CD4-positive, alpha-beta T cell treated with Interleukin-6 for 4 hours (primary cell): ENCODE measurements at regions not wholly inside any gene's neighbourhood (a gene's known extent, or its start where the extent isn't known, plus 50 kb on each side); places are given as distances from the start of the nearest gene placed in this dataset.

Experiments used
- DNase-seq: peaks from one replicate; pipeline ENCODE4 v3.0.0-alpha.2; 2020; ENCODE audit warnings: mixed read lengths

DNA sequence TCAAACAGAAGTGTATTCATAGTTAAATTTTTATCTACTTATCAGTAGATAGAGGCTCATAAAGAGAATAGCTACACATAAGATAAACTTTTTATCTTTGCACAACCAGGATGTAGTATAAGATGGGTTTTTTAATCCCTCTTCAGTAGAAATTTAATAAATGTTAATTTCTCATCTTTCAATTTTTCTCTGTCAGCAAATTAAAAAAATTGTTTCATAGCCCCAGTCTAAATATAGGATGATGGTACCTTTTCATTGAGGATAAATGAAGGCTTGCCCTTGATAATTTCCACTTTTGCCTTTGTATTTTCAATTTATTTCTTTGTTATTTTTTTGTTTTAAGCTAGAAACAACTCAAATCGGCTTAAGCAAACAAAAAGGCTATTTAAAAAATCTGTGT, 251.2 kb upstream of the NOX3 start:
- no peak for DNase-seq

DNA sequence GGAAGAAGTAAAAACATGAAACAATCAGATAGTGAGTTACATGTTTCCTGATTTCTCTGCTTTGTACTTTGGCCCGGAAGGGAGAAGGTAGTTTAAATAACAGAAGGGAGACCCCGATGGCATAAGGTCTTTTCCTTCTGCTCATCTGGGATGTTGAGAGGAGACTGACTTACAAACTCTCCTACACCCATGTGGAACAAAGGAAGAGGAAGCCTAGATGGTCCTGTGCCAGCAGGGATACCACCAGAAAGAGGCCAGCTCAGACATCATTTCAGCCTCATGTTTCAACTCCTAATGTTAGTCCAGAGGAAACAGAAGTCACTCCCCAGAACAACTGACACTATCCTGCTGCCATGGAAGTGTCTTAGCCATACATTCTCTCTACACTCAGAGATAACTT, 250.7 kb upstream of the NOX3 start:
- DNase-seq: no peak

DNA sequence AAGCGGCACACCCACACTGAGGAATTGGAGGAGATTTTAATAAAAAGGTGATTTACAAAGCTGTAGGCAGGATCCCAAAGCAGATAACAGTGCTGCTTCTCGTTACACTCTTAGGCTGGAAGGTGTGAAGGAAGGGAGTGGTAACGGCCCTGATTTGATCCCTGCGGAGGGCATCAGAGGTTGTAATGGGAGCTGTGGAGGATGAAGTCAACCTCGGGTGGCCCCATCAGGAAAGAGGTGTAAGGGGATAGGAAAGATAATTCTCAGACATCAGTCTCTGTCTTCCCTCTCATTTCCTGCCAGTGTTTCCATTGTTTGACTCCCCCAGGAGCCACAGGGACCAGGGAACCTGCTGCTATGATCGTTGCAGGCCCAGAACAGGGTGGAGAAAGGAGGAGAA, 245.7 kb upstream of the NOX3 start:
- DNase-seq: no peak

DNA sequence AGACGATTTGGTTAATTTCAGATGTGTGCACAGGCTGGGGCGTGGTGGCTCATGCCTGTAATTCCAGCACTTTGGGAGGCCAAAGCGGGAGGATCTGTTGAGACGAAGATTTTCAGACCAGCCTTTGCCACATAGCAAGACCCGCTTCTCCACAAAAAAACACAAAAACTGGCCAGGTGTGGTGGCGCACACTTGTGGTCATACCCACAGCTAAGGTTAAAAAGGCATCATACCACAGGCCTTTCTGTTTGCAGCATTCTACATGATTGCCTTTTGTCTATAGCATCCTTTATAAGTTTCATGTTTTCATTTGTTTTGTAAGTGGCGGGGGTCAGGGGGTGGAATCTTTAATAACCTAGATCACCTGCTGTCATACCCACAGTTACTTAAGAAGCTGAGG, 239.9 kb upstream of the NOX3 start:
- no peak for DNase-seq

DNA sequence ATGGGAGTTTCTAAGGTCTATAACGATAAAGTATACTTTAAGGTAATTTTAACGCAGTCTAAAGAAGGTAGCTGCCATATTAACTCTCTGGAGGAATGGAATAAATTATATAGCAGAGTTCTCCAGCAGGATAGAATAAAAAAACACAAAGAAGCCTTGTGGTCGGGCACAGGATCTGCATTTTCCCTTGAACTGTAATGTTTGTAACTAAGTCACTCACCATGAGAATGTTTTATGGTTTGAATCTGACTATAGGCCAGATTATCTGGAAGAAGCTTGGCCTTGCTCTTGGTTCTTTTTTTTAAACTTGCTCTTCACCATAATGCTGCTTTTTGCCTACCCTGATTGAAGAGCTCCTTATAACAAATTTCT, 238.8 kb upstream of the NOX3 start:
- DNase-seq: no peak

DNA sequence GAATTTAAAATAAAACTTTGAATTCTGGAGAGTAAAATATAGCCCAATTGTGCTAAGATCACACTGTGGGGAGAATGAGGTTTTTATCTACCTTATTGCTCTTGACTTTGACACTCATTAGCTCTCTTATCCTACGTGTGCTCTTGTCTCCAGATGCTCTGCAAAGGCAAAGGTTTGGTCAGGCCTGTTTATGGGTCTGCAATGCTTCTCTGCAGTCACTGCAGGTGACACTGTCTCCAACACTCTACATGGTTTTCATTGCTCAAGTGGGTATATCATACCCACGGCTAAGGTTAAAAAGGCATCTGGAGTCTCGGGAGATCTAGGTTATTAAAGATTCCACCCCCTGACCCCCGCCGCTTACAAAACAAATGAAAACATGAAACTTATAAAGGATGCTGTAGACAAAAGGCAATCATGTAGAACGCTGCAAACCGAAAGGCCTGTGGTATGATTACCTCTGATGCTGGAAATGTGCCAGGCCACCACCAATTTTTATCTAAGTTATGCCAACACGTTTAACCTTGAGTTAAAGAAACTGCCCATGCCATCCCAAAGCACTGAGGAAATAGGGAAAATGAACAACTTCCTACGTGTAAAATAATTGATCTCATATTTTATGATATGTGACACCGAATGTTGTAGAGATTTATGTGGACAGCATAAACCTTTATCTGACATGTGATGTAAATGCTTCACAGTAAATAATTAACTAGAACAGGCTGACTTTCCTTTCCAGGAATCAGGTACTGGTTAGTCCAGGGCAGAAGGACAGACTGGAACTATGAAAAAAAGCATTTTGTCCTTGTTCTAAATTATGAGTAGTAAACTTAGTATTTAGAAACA, 238.2 kb upstream of the NOX3 start:
- no peak for DNase-seq

DNA sequence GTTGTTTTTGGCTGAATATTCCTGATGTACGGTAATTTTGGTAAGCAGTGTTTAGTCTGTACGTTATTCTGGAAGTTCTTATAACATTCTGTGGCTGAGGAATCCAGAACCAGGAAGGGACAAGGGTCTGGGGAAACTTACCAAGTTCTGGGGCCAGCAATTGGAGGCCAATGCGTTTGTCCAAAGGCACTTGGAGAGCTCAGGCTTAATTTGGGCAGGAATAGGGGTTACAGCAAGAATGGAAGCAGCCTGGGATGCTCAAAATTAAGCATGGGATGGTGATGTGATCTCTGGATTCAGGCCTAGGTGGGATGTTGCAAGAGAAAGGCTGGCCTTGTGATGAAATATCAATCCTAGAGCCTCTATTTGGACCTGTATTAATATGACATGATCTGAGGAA, 235.2 kb upstream of the NOX3 start:
- DNase-seq: no peak

DNA sequence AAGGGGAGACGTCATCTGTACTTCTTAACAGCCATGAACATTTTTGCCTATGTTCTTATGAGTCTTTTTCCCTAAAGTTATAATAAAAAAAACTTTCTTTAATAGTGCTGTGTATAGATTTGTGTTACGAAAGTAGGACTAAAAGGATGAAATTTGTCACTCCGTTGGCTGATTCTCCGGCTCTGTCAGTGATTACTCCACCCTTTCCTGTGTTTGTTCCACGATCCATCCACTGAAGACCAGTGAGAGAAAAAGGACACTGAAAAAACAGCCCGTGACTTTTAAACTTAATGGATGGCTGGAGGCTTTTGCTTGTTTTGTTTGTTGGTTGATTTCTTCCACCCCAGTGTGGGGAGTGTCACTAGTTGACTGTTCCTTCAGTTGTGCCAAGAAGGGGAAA, 232.0 kb upstream of the NOX3 start:
- DNase-seq: no peak

DNA sequence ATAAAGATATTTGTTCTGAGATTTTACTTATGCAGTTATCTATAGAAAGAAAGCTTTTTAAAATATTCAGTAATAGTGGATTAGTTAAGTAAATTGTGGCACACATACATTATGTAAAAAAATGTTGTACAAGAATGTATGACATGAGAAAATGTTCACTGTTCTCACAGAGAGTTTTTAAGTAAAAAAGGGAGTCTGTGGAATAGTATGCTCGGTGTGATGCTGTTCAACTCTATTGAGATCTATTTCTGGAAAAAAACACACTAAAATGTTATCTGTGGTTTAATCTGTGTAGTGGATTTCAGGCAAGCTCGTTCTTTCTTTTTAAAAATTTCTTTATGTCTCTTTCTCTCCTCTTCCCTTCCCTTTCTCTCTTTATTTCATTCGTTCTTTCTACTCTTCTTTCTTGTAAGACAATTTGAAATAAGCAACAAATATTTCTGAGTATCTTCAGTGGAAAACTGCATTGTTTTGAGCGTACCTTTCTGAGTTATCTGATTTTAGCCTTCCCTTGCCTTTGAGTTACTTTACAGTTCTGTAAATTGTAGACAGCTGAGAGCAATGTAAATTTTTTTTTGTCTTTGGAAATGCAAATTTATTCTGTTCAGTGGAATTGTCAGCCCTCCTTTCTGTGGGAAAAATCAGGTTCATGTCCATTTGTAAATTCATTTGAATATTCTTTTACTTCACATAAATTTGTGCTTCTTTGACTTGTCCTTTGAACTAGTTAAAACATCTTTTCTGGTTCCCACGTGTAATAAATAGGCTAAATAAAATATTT, 229.0 kb upstream of the NOX3 start:
- no peak for DNase-seq

DNA sequence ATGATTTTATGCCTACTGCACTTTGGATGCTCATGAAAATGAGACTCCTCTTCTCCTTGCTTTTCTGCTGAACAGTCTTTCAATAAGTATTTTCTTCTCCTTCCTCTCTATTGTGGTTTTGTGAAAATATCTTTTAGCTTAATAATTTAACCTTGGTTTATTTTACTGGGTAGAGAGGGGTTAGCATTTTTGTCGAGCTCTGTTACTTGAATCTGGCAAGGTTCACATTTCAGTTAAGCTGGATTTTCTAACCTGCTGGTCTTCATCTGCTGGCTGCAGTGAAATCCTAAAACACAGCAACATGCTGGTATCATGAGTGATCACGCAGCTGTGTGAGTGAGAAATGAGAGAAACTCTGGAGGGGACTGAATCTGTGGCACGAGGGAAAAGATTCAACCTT, 222.7 kb upstream of the NOX3 start:
- no peak for DNase-seq

DNA sequence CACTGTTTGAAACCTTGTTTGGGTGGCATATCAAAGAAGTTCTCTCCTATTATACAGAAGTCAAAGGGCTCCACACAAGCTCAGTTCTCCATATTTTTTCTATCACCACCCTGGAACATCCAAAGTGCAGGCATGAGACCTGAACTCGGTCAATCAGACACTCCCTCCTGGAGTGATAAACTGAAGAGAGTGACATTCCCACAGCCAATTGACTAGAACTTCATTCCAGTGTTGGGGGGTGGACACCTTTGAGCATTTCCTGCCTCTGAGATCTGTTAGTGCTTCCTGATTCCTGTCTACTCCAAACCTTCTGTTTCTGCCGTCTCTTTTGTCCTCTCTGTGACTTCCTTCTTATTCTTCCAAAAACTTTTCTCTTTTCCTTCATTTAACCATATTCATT, 220.7 kb upstream of the NOX3 start:
- DNase-seq: no peak

DNA sequence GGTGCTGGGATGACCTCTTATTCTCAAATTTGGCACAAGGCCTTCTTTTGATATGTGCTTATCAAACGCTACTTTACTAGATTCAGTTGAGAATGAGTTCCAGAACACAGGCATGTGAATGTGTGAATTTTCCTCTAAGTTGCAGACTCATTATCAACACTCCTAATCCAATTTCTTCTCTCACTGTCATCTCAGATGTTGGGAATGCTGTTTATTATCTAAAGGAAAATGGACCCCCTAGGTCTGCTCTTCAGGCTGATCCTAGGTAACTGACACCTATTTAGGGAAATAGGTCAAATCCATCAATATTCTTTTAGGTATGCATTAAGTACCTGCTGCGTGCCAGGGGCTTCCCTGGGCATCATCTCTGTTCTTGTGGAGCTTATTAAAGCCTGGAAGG, 215.0 kb upstream of the NOX3 start:
- no peak for DNase-seq

DNA sequence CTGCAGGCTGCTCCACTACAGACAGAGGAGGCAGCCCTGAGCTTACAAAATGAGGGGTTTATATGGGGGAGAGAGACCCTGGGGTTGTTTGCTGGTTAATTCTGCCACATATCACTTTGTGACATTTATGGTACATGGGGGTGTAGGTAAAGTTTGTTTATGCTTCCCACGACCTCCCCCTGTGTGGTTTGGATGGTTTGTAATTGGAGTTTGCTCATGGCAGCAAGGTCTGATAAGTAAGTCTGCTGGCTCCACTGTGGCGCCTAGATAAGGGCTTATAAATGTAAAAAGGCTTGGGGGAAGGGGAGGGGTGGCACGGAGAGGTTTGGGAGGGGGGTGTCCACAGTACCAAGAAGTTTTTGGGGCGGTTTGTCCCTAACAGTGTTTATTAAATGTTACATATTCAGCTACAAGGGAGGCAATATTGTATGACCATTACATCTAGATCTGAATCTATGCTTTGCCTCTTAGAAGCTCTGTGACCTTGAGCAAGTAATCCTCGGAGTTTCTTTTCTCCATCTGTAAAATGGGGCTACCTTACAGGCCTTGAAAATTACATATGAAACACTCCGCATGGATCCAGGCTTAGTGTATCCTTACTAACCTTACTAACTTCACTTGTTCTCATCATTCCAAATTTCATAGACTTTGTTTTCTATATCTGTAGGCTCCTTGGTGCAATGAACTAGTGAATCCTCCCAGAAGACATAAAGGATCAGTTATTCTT, 204.8 kb upstream of the NOX3 start:
- DNase-seq: no peak

DNA sequence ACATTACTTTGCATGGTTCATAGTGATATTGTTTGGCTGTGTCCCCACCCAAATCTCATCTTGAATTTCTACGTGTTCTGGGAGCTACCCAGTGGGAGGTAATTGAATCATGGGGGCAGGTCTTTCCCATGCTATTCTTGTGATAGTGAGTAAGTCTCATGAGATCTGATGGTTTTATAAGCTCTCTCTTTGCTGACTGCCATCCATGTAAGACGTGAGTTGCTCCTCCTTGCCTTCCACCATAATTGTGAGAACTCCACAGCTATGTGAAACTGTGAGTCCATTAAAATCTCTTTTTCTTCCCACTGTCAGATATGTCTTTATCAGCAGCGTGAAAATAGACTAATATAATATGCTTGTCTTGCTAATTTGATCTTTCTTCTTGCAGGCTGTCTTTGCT, 200.4 kb upstream of the NOX3 start:
- DNase-seq: no peak

DNA sequence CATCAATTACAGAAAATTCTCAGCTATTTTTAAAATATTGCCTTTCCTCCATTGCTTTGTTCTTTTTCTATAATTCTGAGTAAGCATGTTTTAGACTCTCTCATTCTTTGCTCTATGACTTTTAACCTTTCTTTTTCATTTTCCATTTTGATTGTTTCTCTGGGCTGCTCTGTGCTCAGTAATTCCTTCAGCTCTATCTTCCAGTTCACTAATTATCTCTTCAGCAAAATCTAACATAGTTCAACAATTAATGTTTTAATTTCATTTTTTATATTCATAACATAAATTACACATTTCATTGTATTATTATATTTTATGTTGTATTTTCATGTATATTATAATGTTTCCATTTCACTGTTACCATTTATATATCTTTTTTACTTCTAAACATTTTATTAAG, 198.8 kb upstream of the NOX3 start:
- DNase-seq: no peak

DNA sequence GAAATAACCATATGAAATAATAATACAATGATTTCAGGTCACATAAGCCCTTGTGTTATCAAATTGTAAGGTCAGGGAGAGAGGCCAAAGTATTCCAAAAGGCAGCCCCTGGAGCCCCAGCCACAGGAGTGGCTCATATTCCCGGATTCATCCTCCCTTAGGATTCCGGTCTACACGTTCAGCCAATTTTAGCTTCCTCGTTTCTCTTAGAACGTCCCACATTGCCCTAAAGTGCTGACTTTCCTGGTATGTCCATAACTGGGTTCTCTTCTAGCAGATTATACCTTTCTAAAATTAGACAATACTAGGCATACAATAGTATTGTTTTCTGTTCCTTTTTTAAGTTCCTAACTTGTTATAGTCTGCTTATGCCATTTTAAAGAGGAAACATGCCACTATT, 192.7 kb upstream of the NOX3 start:
- DNase-seq: no peak

DNA sequence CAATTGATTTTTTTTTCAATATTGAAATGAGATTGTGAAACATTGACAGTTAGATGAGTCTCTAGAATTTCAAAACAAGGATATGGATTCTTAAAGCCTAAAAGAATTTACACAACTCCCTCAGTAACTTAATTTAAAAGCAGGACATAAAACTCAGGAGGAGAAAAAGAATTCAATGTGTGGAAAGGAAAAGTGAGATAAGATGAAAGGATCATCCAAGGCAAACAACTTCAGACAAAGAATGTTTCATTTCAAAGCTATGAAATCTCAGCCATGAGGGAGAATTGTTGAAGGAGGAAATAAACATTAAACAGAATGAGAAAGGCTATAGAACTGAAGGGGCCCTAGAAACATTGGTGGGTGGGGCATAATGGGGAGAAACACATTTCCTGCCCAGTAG, 191.7 kb upstream of the NOX3 start:
- no peak for DNase-seq

DNA sequence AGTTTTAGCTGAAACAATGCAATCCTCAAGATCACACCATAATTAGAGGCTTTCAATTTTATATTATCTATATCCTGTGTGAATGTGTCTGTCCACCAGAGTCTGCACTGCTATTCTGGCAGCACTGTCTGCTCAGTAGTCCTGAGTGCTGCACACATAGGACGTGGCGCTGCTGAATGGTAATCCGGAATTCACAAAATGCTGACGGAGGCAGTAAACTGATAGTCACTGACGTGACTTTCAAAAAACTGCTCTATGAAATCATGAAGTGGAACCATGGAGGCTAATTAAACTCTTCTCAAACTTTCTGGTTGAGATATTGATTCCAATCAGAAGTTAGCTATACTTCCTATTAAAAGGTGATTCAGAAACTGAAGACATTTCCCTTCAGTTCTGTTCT, 190.8 kb upstream of the NOX3 start:
- DNase-seq: no peak

DNA sequence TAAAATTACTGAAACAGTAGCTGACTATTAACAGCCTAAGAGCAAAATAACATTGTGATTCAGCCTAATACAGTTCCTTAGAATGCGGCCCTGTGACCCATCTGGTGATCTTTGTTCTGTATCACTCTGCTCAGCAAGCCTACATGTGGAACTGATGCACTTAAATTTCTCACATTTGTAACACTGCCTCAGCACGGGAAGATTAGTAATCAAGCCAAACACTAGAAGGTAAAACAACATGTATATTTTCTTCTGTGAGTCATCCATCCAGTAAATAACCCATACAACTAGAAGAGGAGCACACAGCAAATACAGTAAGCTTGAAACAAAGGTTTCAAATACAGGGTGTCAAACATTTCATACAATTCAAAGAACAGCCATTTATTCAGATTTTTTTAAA, 189.7 kb upstream of the NOX3 start:
- no peak for DNase-seq

DNA sequence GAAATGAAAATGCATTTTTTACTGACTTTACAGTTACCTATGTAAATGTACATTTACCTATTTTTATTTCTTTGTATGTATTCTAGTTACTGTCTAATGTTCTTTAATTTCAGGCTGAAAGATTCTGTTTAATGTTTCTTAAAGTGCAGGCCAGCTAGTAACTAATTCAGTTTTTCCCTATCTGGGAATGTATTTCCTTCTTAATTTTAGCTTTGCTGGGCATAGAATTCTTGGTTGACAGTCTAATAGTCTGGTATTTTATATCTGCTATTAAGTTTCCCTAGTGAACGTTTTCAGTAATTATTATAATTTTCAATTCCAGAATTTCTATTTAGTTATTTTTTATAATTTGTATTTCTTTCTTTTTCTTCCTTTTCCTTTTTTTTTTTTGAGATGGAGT, 186.0 kb upstream of the NOX3 start:
- no peak for DNase-seq

DNA sequence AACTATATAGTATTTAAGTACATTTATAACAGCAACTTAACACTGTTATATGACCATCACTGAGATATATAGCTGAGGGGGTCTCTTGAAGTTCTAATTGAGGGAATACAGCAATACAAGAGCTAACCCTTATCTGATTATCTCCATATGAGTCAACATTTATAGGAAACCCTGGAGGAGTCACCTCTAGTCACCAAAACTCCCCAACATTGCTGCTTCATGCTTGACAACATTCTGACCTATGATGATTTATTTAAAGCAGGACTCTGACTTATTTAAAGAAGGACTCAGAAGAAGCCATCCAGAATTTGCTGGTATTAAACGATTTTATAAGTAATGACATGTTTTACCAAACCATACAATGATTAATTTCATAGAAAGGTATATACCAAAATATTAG, 182.6 kb upstream of the NOX3 start:
- DNase-seq: no peak

DNA sequence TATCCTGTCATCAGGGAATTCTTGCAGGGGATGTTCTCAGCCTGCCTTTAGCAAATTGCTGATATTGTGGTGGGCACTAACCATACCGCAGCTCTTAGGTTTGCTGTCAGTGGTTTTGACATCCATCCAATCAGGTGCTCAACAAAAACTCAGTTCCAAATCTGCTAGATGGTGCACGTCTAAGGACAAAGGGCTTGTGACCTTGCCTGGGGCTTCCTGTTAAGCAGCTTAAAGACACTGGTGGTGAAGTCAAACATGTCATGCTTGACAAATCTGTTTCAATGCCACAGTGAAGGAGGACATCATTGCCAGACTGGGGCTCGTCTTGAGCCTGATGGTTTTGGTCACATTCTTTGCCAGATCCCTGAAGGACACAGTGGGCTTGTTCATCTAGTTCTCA, 179.8 kb upstream of the NOX3 start:
- no peak for DNase-seq

DNA sequence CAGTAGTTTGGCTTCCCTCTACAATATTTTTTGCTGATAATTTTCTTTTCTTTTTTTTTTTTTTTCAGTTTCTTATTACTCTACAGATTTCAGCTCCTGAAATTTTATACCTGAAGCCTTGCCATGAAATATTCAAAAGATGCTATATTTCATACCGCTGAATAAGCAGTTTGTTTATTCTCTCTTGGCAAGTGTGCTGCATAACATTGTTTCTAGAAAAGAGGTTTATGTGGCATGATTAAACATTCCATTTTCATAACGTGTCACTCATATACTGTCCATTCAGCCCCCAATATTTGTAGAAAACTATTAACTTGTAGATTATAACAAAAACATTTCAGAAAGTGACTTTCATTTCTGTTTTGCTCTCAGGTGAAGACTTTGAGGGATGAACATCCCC, 174.4 kb upstream of the NOX3 start:
- no peak for DNase-seq

DNA sequence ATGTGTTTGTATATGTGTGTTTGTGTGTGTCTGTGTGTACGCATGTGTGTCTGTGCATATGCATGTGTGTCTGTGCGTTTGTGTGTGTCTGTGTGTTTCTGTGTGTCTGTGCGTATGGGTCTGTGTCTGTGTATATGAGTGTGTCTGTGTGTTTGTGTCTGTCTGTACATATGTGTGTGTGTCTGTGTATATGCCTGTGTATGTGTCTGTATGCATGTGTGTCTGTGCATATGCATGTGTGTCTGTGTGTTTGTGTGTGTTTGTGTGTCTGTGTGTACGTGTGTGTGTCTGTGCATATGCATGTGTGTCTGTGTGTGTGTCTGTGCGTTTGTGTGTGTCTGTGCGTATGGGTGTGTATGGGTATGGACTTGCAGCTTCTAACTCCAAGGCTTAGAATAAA, 174.0 kb upstream of the NOX3 start:
- DNase-seq: no peak
